ENCODE measurements at regions not wholly inside any gene's neighbourhood (a gene's known extent, or its start where the extent isn't known, plus 50 kb on each side); places are given as distances from the start of the nearest gene placed in this dataset.

DNA sequence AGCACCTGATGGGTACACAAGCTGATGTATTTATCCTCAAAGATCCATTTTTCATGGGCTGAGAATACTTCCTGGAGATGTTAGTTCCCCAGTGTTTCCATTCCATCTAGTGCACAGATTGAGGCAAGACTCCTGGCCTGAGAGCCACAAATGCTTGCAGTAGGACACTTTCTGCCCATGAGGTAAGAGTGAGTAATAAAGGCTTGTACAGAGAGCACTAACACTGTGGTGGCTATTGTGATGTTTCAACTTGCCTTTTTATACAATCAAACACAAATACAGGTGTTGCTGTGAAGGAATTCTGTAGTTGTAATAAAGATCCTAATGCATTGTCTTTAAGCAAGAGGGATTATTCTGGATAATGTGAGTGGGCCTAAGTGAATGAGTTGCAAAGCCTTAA is 186.1 kb upstream of the ADAMTS5 start:
- Histone ChIP-seq H3K4me1 (ENCODE audit: insufficient read depth, low read length, poor library complexity, severe bottlenecking) (no peaks in the 10 kb centered on the region), H3K36me3 (ENCODE audit: insufficient read depth, low read length) (no peaks in the 10 kb centered on the region), H3K4me2 (ENCODE audit: low read depth, low read length, poor library complexity, severe bottlenecking) (no peak overlapping the region), H3F3A (ENCODE audit: low read depth) (no peaks in the 10 kb centered on the region), H2AFZ (ENCODE audit: low read length) (no peak overlapping the region), H3K9me2 (replicated peaks; ENCODE audit: low read depth, low read length) (no peaks in the 10 kb centered on the region), H3K27me3 (ENCODE audit: insufficient read depth, low read length, poor library complexity, severe bottlenecking) (no peaks in the 10 kb centered on the region), H3K79me2 (ENCODE audit: insufficient read depth, low read length) (no peaks in the 10 kb centered on the region), H4K20me1 (ENCODE audit: insufficient read depth, low read length, poor library complexity, severe bottlenecking) (no peaks in the 10 kb centered on the region), H3K4me3 (ENCODE audit: low read length, poor library complexity, severe bottlenecking) (no peak overlapping the region), H3K9ac (ENCODE audit: low read depth, low read length, poor library complexity, severe bottlenecking) (no peak overlapping the region), H3K9me3 (ENCODE audit: insufficient read depth, low read depth, low read length) (no peaks in the 10 kb centered on the region)
- TF ChIP-seq EZH2phosphoT487 (IDR thresholded peaks at IDR 0.05; ENCODE audit: borderline replicate concordance) (no peak), CTCF (conservative IDR thresholded peaks at IDR 0.05; ENCODE audit: low read length) (no peak)

DNA sequence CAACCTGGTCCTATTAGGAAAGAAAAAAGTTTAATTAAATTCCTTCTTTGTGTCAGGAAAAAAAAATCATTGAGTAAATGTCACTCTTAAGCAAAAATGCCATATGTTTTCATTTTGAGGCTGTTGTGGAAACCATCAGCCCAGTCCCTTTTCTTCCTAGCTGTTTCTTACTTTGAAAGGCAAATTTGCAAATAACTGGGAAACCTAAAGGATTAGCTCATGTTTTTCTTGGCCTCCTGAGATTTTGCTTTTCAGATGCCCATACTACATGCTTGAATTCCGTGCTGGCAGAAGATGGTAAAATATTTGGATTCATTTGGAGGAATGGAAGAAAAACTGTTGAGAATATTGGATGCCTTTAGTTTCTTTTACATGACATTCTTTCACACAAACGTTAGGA is 182.1 kb upstream of the ADAMTS5 start:
- H2AFZ ChIP-seq (ENCODE audit: low read length), result no peak overlapping the region
- H3K79me2 ChIP-seq (ENCODE audit: insufficient read depth, low read length), result no peaks in the 10 kb centered on the region
- no peak for TF ChIP-seq EZH2phosphoT487 (IDR thresholded peaks at IDR 0.05; ENCODE audit: borderline replicate concordance)
- TF ChIP-seq CTCF (conservative IDR thresholded peaks at IDR 0.05; ENCODE audit: low read length), result no peak
- H3F3A ChIP-seq (ENCODE audit: low read depth), result no peaks in the 10 kb centered on the region
- H4K20me1 ChIP-seq (ENCODE audit: insufficient read depth, low read length, poor library complexity, severe bottlenecking), result no peaks in the 10 kb centered on the region
- H3K9me3 ChIP-seq (ENCODE audit: insufficient read depth, low read depth, low read length), result no peaks in the 10 kb centered on the region
- H3K4me1 ChIP-seq (ENCODE audit: insufficient read depth, low read length, poor library complexity, severe bottlenecking), result no peaks in the 10 kb centered on the region
- H3K9ac ChIP-seq (ENCODE audit: low read depth, low read length, poor library complexity, severe bottlenecking), result no peak overlapping the region
- H3K9me2 ChIP-seq (replicated peaks; ENCODE audit: low read depth, low read length), result no peaks in the 10 kb centered on the region
- no peak overlapping the region for H3K4me2 ChIP-seq (ENCODE audit: low read depth, low read length, poor library complexity, severe bottlenecking)
- H3K36me3 ChIP-seq (ENCODE audit: insufficient read depth, low read length), result no peaks in the 10 kb centered on the region
- no peak overlapping the region for H3K4me3 ChIP-seq (ENCODE audit: low read length, poor library complexity, severe bottlenecking)
- H3K27me3 ChIP-seq (ENCODE audit: insufficient read depth, low read length, poor library complexity, severe bottlenecking), result no peaks in the 10 kb centered on the region

GRCh38 chr21:27146268-27146667 is 179.4 kb upstream of the ADAMTS5 start:
- Histone ChIP-seq H3K4me2 (ENCODE audit: low read depth, low read length, poor library complexity, severe bottlenecking) (no peak overlapping the region), H3K4me3 (ENCODE audit: low read length, poor library complexity, severe bottlenecking) (no peak overlapping the region), H3K9ac (ENCODE audit: low read depth, low read length, poor library complexity, severe bottlenecking) (no peak overlapping the region), H3F3A (ENCODE audit: low read depth) (no peaks in the 10 kb centered on the region), H3K27me3 (ENCODE audit: insufficient read depth, low read length, poor library complexity, severe bottlenecking) (no peaks in the 10 kb centered on the region), H3K79me2 (ENCODE audit: insufficient read depth, low read length) (no peaks in the 10 kb centered on the region), H3K4me1 (ENCODE audit: insufficient read depth, low read length, poor library complexity, severe bottlenecking) (no peaks in the 10 kb centered on the region), H3K9me2 (replicated peaks; ENCODE audit: low read depth, low read length) (no peaks in the 10 kb centered on the region), H3K36me3 (ENCODE audit: insufficient read depth, low read length) (no peaks in the 10 kb centered on the region), H2AFZ (ENCODE audit: low read length) (no peak overlapping the region), H4K20me1 (ENCODE audit: insufficient read depth, low read length, poor library complexity, severe bottlenecking) (no peaks in the 10 kb centered on the region), H3K9me3 (ENCODE audit: insufficient read depth, low read depth, low read length) (no peaks in the 10 kb centered on the region; the same call in 1 of the 2 replicates)
- no peak for TF ChIP-seq EZH2phosphoT487 (IDR thresholded peaks at IDR 0.05; ENCODE audit: borderline replicate concordance)
- no peak for TF ChIP-seq CTCF (conservative IDR thresholded peaks at IDR 0.05; ENCODE audit: low read length)

Data from Loucy (cell line).